CD4-positive, alpha-beta T cell (primary cell): ENCODE measurements at regions not wholly inside any gene's neighbourhood (a gene's known extent, or its start where the extent isn't known, plus 50 kb on each side); places are given as distances from the start of the nearest gene placed in this dataset.

Experiments
- ATAC-seq: fragments of 200-7000 bp; cut with Tn5 transposase; one replicate; pipeline ENCODE4 v1.10.0; 2022; ENCODE audit warnings: mild to moderate bottlenecking; ENCODE audit not compliant: poor library complexity
- CTCF ChIA-PET: fragments of 350-600 bp; sonication (Branson Sonifier 250); formaldehyde crosslinking; loops from one replicate; lab custom pipeline; 2021; ENCODE audit warnings: antibody characterized with exemption, inconsistent platforms; lab: Charles Lee
- POLR2A ChIA-PET: fragments of 350-600 bp; sonication (Branson Sonifier 250); formaldehyde crosslinking; loops from one replicate; lab custom pipeline; 2021; ENCODE audit warnings: antibody characterized with exemption, inconsistent platforms; lab: Charles Lee
- DNase-seq, 14 experiments: peaks; one replicate each; pipeline ENCODE4 v3.0.0-alpha.2; 2013 to 2020; ENCODE audit warnings: mixed read lengths in 2 of 14
- H3K27ac ChIP-seq, 2 donors: one replicate each; pipeline versions ENCODE4 v1.5.1 to v1.7.0; 2013; ENCODE audit warnings: low read length in 2 of 2, low read depth in 1 of 2, mild to moderate bottlenecking in 1 of 2
- H3K27me3 ChIP-seq, 2 experiments: 1 replicate in 1 of 2; 2 replicates in 1 of 2; pipeline versions ENCODE4 v1.6.1 to v1.7.0; 2013; ENCODE audit warnings: low read length in 2 of 2, control low read depth in 1 of 2, mild to moderate bottlenecking in 1 of 2, moderate library complexity in 1 of 2; ENCODE audit not compliant: insufficient read depth in 2 of 2, control insufficient read depth in 1 of 2
- H3K36me3 ChIP-seq: one replicate; pipeline ENCODE4 v1.6.1; 2013; ENCODE audit warnings: low read length, control low read depth; ENCODE audit not compliant: insufficient read depth
- H3K4me1 ChIP-seq: one replicate; pipeline ENCODE4 v1.6.1; 2013; ENCODE audit warnings: low read length, control low read depth; ENCODE audit not compliant: insufficient read depth
- H3K4me3 ChIP-seq: one replicate; pipeline ENCODE4 v1.5.1; 2013; ENCODE audit warnings: mild to moderate bottlenecking, low read length, moderate library complexity
- H3K9me3 ChIP-seq, 2 experiments: 1 replicate in 1 of 2; 2 replicates in 1 of 2; pipeline versions ENCODE4 v1.6.1 to v1.7.0; 2013; ENCODE audit warnings: low read length in 2 of 2, mild to moderate bottlenecking in 2 of 2, control low read depth in 1 of 2, moderate library complexity in 1 of 2; ENCODE audit not compliant: control insufficient read depth in 1 of 2, insufficient read depth in 1 of 2
- H3K27ac Mint-ChIP-seq: one replicate; pipeline ENCODE4 v1.8.0; 2020; ENCODE audit warnings: mixed read lengths
- H3K27me3 Mint-ChIP-seq: one replicate; pipeline ENCODE4 v1.8.0; 2021; ENCODE audit warnings: mixed read lengths
- H3K36me3 Mint-ChIP-seq: one replicate; pipeline ENCODE4 v1.8.0; 2021; ENCODE audit warnings: low read depth, mixed read lengths
- H3K4me1 Mint-ChIP-seq: one replicate; pipeline ENCODE4 v1.8.0; 2021; ENCODE audit warnings: low read depth, mixed read lengths
- H3K4me3 Mint-ChIP-seq: one replicate; pipeline ENCODE4 v1.8.0; 2020; ENCODE audit warnings: mild to moderate bottlenecking, mixed read lengths
- H3K9me3 Mint-ChIP-seq: one replicate; pipeline ENCODE4 v1.8.0; 2020; ENCODE audit warnings: mixed read lengths
- CTCF ChIP-seq: fragments of 200-600 bp; IDR thresholded peaks from one replicate; pipeline ENCODE4 v1.8.0; 2022; ENCODE audit warnings: antibody characterized with exemption, mild to moderate bottlenecking
- intact Hi-C, 2 experiments: fragments of 100-400 bp; cut with DNase I in 1 of 2; cut with micrococcal nuclease in 1 of 2; formaldehyde crosslinking; loops; one replicate each; pipeline versions ENCODE4 v1.15.1 to v1.9.0; 2023 to 2025; cut with DNase I, micrococcal nuclease

- ChIA-PET CTCF (interaction anchor here (1.4 kb wide), 1 partner anchor 9 kb away, joined by 3 read pairs; no protein-coding TSS in a partner anchor), POLR2A (no interaction called here)
- ATAC-seq = no peak
- H3K36me3 Mint-ChIP-seq = no peaks in the 10 kb centered on the region
- Histone ChIP-seq H3K4me1 (no peaks in the 10 kb centered on the region), H3K27ac (no peak overlapping the region), H3K4me3 (no peak overlapping the region), H3K9me3 (no peaks in the 10 kb centered on the region), H3K36me3 (no peaks in the 10 kb centered on the region), H3K27me3 (peaks cover 0 to 3% of the 10 kb centered on the region in 2 experiments)
- intact Hi-C loops = no loop called here
- H3K27me3 Mint-ChIP-seq = peaks cover 7% of the 10 kb centered on the region
- no peaks in the 10 kb centered on the region for H3K9me3 Mint-ChIP-seq
- no peak for DNase-seq
- H3K4me3 Mint-ChIP-seq = no peak overlapping the region
- no peaks in the 10 kb centered on the region for H3K4me1 Mint-ChIP-seq
- no peak overlapping the region for H3K27ac Mint-ChIP-seq
- TF ChIP-seq CTCF = no peak
Measured at GRCh38 chr6:104595311-104595820, 264.4 kb downstream of the HACE1 start.

- no peaks in the 10 kb centered on the region for H3K9me3 ChIP-seq
Measured at GRCh38 chr6:104591573-104592334, 268.0 kb downstream of the HACE1 start.

GRCh38 chr6:104589940-104590339, 269.8 kb downstream of the HACE1 start:
- no peak for TF ChIP-seq CTCF
- no peak overlapping the region for H3K4me3 Mint-ChIP-seq
- no peak for DNase-seq
- no peaks in the 10 kb centered on the region for H3K9me3 Mint-ChIP-seq
- ChIA-PET POLR2A (no interaction called here), CTCF (no interaction called here)
- H3K4me3 ChIP-seq = no peak overlapping the region
- intact Hi-C loops = no loop called here
- H3K9me3 ChIP-seq = no peaks in the 10 kb centered on the region
- H3K27ac ChIP-seq = no peak overlapping the region
- no peak overlapping the region for H3K27ac Mint-ChIP-seq
- H3K4me1 Mint-ChIP-seq = no peaks in the 10 kb centered on the region
- no peak for ATAC-seq
- no peaks in the 10 kb centered on the region for H3K36me3 Mint-ChIP-seq
- H3K36me3 ChIP-seq = no peaks in the 10 kb centered on the region
- peaks cover 13% of the 10 kb centered on the region for H3K27me3 Mint-ChIP-seq
- no peaks in the 10 kb centered on the region for H3K4me1 ChIP-seq
- H3K27me3 ChIP-seq = peaks cover 0 to 3% of the 10 kb centered on the region in 2 experiments

More at GRCh38 chr6:104591573-104592334, 268.0 kb downstream of the HACE1 start:
- H3K4me1 ChIP-seq = no peaks in the 10 kb centered on the region
- H3K9me3 Mint-ChIP-seq = no peaks in the 10 kb centered on the region
- ChIA-PET POLR2A (no interaction called here), CTCF (no interaction called here)
- peaks cover 7% of the 10 kb centered on the region for H3K27me3 Mint-ChIP-seq
- H3K27ac ChIP-seq = no peak overlapping the region
- no peak overlapping the region for H3K4me3 Mint-ChIP-seq
- no peaks in the 10 kb centered on the region for H3K36me3 ChIP-seq
- DNase-seq (no peak), ATAC-seq (no peak)
- H3K27ac Mint-ChIP-seq = no peak overlapping the region
- no peaks in the 10 kb centered on the region for H3K4me1 Mint-ChIP-seq
- no peak overlapping the region for H3K4me3 ChIP-seq
- H3K27me3 ChIP-seq = peaks cover 0 to 3% of the 10 kb centered on the region in 2 experiments
- intact Hi-C loops = no loop called here
- no peaks in the 10 kb centered on the region for H3K36me3 Mint-ChIP-seq
- no peak for TF ChIP-seq CTCF
